Peyer's patch (tissue), 4 donors: ENCODE measurements at regions not wholly inside any gene's neighbourhood (a gene's known extent, or its start where the extent isn't known, plus 50 kb on each side); places are given as distances from the start of the nearest gene placed in this dataset.

ENCODE experiments used
- DNase-seq, 3 donors: peaks; one replicate each; pipeline ENCODE4 v3.0.0-alpha.2; 2017 to 2019
- H3K27ac ChIP-seq, 4 donors: fragments of 200-600 bp; sonication (generic); one replicate each; pipeline ENCODE4 v1.5.1; 2016 to 2019
- H3K27me3 ChIP-seq, 2 donors: fragments of 200-600 bp; sonication (generic); one replicate each; pipeline ENCODE4 v1.5.1; 2019
- H3K36me3 ChIP-seq, 3 donors: fragments of 200-600 bp; sonication (generic); one replicate each; pipeline ENCODE4 v1.5.1; 2016 to 2019
- H3K4me1 ChIP-seq, 4 donors: fragments of 200-600 bp; sonication (generic); one replicate each; pipeline ENCODE4 v1.5.1; 2016 to 2019
- H3K4me3 ChIP-seq, 4 donors: fragments of 200-600 bp; sonication (generic); 1 replicate in 3 of 4; 2 replicates in 1 of 4; pipeline ENCODE4 v1.5.1; 2016 to 2019; ENCODE audit warnings: mild to moderate bottlenecking in 1 of 4
- H3K9me3 ChIP-seq, 4 donors: fragments of 200-600 bp; sonication (generic); one replicate each; pipeline ENCODE4 v1.5.1; 2016 to 2019; ENCODE audit warnings: mild to moderate bottlenecking in 1 of 4
- POLR2A ChIP-seq, 2 donors: fragments of 450-650 bp; IDR thresholded peaks; one replicate each; pipeline ENCODE4 v1.5.1; 2017; ENCODE audit warnings: antibody characterized with exemption in 2 of 2, mild to moderate bottlenecking in 2 of 2, moderate library complexity in 2 of 2
- TF ChIP-seq, protein P1 (sequence below), 6 experiments: fragments of 450-650 bp in 4 of 6; fragments of 200-600 bp in 2 of 6; sonication (generic) in 1 of 6; IDR thresholded peaks; one replicate each; pipeline ENCODE4 v1.5.1; 2017 to 2019; ENCODE audit warnings: antibody characterized with exemption in 6 of 6, mild to moderate bottlenecking in 3 of 6, moderate library complexity in 1 of 6

DNA sequence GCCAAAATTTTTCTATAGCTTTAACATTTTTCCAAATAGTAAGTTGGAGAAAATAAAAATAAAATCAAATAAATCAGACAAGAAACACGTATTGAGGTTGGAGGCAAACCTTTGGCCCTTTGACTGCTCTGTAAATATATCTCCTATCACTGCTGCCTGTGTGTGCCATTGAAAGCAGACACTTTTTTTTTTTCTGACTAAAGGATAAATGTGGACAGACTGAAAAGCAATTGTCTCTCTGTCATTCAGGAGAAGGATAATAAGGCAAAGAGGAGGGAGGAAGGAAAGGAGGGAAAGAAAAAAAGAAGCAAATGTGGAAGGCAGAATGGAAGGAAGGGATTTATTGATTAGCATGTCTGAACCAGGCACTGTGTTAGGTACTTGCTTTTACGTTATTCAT lies 85.2 kb upstream of the SULF2 start:
- H3K27ac ChIP-seq: no peak overlapping the region
- H3K36me3 ChIP-seq: no peaks in the 10 kb centered on the region
- H3K4me1 ChIP-seq: no peaks in the 10 kb centered on the region
- H3K4me3 ChIP-seq: no peak overlapping the region
- H3K9me3 ChIP-seq: no peaks in the 10 kb centered on the region
- no peaks in the 10 kb centered on the region for H3K27me3 ChIP-seq
- no peak for TF ChIP-seq POLR2A (IDR thresholded peaks at IDR 0.05)
- TF ChIP-seq, protein P1, sequence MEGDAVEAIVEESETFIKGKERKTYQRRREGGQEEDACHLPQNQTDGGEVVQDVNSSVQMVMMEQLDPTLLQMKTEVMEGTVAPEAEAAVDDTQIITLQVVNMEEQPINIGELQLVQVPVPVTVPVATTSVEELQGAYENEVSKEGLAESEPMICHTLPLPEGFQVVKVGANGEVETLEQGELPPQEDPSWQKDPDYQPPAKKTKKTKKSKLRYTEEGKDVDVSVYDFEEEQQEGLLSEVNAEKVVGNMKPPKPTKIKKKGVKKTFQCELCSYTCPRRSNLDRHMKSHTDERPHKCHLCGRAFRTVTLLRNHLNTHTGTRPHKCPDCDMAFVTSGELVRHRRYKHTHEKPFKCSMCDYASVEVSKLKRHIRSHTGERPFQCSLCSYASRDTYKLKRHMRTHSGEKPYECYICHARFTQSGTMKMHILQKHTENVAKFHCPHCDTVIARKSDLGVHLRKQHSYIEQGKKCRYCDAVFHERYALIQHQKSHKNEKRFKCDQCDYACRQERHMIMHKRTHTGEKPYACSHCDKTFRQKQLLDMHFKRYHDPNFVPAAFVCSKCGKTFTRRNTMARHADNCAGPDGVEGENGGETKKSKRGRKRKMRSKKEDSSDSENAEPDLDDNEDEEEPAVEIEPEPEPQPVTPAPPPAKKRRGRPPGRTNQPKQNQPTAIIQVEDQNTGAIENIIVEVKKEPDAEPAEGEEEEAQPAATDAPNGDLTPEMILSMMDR (IDR thresholded peaks at IDR 0.05): no peak
- no peak for DNase-seq

DNA sequence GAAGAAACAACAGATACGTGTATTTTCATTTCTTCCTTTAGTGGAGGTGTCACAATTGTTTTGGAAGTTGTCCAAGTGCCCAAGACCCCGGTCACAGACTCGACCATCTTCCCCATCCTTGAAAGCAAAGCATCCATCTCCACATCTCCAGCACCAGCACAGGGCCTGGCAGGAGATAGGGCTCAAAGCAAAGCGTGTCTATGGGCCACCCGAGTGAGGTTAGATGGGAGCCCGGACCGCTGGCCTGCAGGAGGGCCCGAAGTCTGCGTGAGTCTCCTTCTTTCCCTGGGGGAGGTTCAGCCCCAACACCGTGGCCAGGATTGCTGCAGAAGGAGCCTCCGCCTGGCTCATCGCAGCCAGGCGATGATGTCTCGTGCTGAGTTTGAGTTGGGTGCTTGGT lies 83.5 kb upstream of the SULF2 start:
- Histone ChIP-seq H3K27ac (no peak overlapping the region), H3K4me3 (no peak overlapping the region)
- no peak for TF ChIP-seq POLR2A (IDR thresholded peaks at IDR 0.05)
- TF ChIP-seq, protein P1 (IDR thresholded peaks at IDR 0.05): no peak

DNA sequence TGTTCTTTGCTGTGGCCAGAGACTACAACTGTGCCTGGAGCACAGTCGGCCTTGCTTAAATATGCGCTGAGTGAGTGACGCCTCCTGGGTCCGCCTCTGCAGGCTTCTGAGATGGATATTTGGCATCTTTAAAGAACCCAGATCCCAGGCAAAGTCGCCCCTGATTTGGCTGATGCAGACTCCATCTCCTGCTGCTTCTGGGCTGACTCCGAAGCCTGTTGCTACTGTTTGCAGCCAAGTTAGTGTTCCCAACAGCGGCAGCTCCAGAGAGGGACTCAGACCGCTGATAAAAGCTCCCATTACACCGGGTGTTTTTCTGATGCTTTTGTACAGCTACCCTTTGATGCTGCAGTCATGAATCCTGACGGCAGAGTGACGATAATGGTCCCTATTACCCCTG lies 83.0 kb upstream of the SULF2 start:
- Histone ChIP-seq H3K27ac (no peak overlapping the region), H3K4me1 (no peaks in the 10 kb centered on the region), H3K27me3 (no peaks in the 10 kb centered on the region), H3K9me3 (no peaks in the 10 kb centered on the region), H3K4me3 (no peak overlapping the region), H3K36me3 (no peaks in the 10 kb centered on the region)
- no peak for DNase-seq
- no peak for TF ChIP-seq POLR2A (IDR thresholded peaks at IDR 0.05)
- TF ChIP-seq, protein P1 (IDR thresholded peaks at IDR 0.05): no peak

More for the DNA sequence above, 83.5 kb upstream of the SULF2 start:
- Histone ChIP-seq H3K36me3 (no peaks in the 10 kb centered on the region), H3K9me3 (no peaks in the 10 kb centered on the region), H3K4me1 (no peaks in the 10 kb centered on the region), H3K27me3 (no peaks in the 10 kb centered on the region)
- no peak for DNase-seq

DNA sequence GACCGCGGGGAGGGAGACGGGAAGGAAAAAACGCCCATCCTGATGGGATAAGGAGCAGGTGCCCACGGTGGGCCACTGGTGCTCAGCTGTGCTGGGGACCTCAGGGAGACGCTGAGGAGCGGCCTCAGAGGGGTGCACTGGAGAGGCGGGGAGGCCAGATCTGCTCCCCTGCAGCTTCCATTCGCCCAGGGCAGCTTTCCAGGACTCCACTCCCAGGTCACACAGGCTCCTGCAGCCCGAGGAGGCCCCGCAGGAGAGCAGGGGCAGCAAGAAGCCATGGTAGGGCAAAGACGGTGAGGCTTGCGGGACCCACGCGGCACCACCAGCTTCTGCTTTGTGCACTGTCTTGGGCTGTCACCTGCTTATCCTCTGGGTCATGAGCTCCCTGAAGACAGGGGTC lies 82.5 kb upstream of the SULF2 start:
- TF ChIP-seq POLR2A (IDR thresholded peaks at IDR 0.05): no peak
- TF ChIP-seq, protein P1 (IDR thresholded peaks at IDR 0.05): no peak
- H3K4me1 ChIP-seq: no peaks in the 10 kb centered on the region
- no peak for DNase-seq
- H3K27ac ChIP-seq: no peak overlapping the region
- no peaks in the 10 kb centered on the region for H3K27me3 ChIP-seq
- no peaks in the 10 kb centered on the region for H3K36me3 ChIP-seq
- no peaks in the 10 kb centered on the region for H3K9me3 ChIP-seq
- H3K4me3 ChIP-seq: no peak overlapping the region

DNA sequence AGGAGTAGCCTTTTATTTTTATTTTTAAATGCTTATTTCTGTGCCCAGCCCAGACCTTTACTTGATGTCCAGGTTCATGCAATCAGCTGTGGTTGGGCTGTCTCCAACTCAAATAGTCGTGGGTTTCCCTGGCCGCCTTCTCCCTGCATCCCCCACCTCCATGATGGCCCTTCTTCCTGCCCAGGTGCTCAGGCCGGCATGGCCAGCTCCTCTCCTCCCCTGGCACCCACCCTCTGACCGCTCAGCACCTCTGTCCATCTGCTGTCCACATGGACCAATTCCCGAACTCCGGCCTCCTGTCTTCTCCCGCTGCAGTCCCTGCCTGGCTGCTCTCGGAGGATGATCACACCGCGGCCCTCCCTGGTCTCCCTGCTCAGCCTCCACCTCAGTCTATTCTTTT lies 81.2 kb upstream of the SULF2 start:
- no peaks in the 10 kb centered on the region for H3K9me3 ChIP-seq
- H3K27me3 ChIP-seq: no peaks in the 10 kb centered on the region
- no peak overlapping the region for H3K4me3 ChIP-seq
- H3K36me3 ChIP-seq: no peaks in the 10 kb centered on the region
- H3K4me1 ChIP-seq: no peaks in the 10 kb centered on the region
- H3K27ac ChIP-seq: no peak overlapping the region
- TF ChIP-seq POLR2A (IDR thresholded peaks at IDR 0.05): no peak
- TF ChIP-seq, protein P1 (IDR thresholded peaks at IDR 0.05): no peak
- no peak for DNase-seq

DNA sequence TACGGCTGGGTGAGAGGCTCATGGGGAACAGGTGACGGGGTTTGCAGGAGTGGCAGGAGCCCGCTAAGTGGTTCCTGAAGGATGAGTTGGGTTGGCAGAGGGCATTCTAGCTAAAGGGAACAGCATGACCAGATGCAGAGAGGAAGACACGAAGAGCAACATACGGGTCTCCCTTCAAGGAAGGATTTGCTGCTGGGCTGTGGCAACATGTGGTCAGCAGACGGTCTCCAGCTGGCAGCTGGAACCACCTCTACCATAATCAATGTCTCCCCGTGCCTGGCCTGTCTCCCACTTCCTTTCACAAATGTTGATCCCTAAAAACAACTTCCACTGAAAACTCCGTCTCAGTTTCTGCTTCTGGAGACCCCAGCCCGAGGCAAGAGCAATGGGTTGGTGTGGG lies 80.6 kb upstream of the SULF2 start:
- TF ChIP-seq, protein P1 (IDR thresholded peaks at IDR 0.05): no peak
- no peak for TF ChIP-seq POLR2A (IDR thresholded peaks at IDR 0.05)
- DNase-seq: no peak
- no peaks in the 10 kb centered on the region for H3K36me3 ChIP-seq
- H3K4me1 ChIP-seq: no peaks in the 10 kb centered on the region
- no peaks in the 10 kb centered on the region for H3K9me3 ChIP-seq
- H3K27ac ChIP-seq: no peak overlapping the region
- no peaks in the 10 kb centered on the region for H3K27me3 ChIP-seq
- no peak overlapping the region for H3K4me3 ChIP-seq
